ENCODE measurements at regions not wholly inside any gene's neighbourhood (a gene's known extent, or its start where the extent isn't known, plus 50 kb on each side); places are given as distances from the start of the nearest gene placed in this dataset.

DNA sequence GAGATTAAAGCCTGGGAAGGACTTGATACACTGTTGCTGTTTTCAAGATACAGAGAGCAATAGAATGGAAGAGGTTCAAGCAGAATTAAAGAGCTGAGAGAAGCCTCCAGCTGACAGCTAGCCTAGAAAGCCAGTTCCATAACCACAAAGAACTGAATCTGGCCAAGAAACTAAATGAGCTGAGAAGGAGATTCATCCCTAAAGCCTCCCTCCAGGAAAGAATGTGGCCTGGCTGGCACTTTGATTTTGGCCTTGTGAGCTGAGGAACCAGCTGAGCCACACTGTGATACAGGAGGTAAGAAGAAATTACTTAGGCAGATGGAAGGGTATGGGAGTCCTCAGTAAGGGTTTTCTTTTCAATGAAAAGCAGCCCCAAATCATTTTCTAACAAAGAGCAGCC is 324.1 kb downstream of the PHF14 start:
- TF ChIP-seq, protein P1, sequence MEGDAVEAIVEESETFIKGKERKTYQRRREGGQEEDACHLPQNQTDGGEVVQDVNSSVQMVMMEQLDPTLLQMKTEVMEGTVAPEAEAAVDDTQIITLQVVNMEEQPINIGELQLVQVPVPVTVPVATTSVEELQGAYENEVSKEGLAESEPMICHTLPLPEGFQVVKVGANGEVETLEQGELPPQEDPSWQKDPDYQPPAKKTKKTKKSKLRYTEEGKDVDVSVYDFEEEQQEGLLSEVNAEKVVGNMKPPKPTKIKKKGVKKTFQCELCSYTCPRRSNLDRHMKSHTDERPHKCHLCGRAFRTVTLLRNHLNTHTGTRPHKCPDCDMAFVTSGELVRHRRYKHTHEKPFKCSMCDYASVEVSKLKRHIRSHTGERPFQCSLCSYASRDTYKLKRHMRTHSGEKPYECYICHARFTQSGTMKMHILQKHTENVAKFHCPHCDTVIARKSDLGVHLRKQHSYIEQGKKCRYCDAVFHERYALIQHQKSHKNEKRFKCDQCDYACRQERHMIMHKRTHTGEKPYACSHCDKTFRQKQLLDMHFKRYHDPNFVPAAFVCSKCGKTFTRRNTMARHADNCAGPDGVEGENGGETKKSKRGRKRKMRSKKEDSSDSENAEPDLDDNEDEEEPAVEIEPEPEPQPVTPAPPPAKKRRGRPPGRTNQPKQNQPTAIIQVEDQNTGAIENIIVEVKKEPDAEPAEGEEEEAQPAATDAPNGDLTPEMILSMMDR (conservative IDR thresholded peaks at IDR 0.05; ENCODE audit: low read depth, low read length) = no peak
- TF ChIP-seq MXI1 (IDR thresholded peaks at IDR 0.05; ENCODE audit: borderline replicate concordance, low read depth, low read length) (no peak), CEBPB (IDR thresholded peaks at IDR 0.05; ENCODE audit: low read depth, low read length) (no peak), MAZ (IDR thresholded peaks at IDR 0.05; ENCODE audit: borderline replicate concordance, low read depth, low read length) (no peak), RAD21 (IDR thresholded peaks at IDR 0.05; ENCODE audit: low read length) (no peak), RCOR1 (IDR thresholded peaks at IDR 0.05; ENCODE audit: insufficient replicate concordance, low read length) (no peak), BHLHE40 (IDR thresholded peaks at IDR 0.05; ENCODE audit: low read depth, low read length) (no peak), RFX5 (IDR thresholded peaks at IDR 0.05; ENCODE audit: low read depth, low read length) (no peak), POLR2A (IDR thresholded peaks at IDR 0.05; ENCODE audit: low read depth, low read length) (no peak), CHD1 (IDR thresholded peaks at IDR 0.05; ENCODE audit: low read depth, low read length) (no peak), USF2 (IDR thresholded peaks at IDR 0.05; ENCODE audit: low read depth, low read length) (no peak), FOS (IDR thresholded peaks at IDR 0.05; ENCODE audit: low read depth, low read length) (no peak)
- TF ChIP-seq, protein P2, sequence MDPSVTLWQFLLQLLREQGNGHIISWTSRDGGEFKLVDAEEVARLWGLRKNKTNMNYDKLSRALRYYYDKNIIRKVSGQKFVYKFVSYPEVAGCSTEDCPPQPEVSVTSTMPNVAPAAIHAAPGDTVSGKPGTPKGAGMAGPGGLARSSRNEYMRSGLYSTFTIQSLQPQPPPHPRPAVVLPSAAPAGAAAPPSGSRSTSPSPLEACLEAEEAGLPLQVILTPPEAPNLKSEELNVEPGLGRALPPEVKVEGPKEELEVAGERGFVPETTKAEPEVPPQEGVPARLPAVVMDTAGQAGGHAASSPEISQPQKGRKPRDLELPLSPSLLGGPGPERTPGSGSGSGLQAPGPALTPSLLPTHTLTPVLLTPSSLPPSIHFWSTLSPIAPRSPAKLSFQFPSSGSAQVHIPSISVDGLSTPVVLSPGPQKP (IDR thresholded peaks at IDR 0.05; ENCODE audit: borderline replicate concordance, low read depth, low read length) = no peak
